Keratinocyte (primary cell): ENCODE measurements at regions not wholly inside any gene's neighbourhood (a gene's known extent, or its start where the extent isn't known, plus 50 kb on each side); places are given as distances from the start of the nearest gene placed in this dataset.
A peak's percentile ranks its signal among the peaks of the same experiment; 100 is the strongest.

Experiments used
- DNase-seq: peaks from one replicate; pipeline ENCODE4 v3.0.0-alpha.2; 2011; ENCODE audit warnings: low read depth, missing footprints, low spot score
- FAIRE-seq: peaks from 2 replicates; lab custom pipeline; 2011; peaks lifted over from hg19 to GRCh38; lab: Jason Lieb, UNC
- H2AFZ ChIP-seq: 2 replicates; pipeline ENCODE4 v1.6.0; 2012; ENCODE audit warnings: low read length, control low read depth, inconsistent platforms; ENCODE audit not compliant: control insufficient read depth
- H3K27ac ChIP-seq: 2 replicates; pipeline ENCODE4 v1.5.1; 2011; ENCODE audit warnings: low read length; ENCODE audit not compliant: control insufficient read depth, insufficient read depth
- H3K27me3 ChIP-seq: 3 replicates; pipeline ENCODE4 v1.6.0; 2011; ENCODE audit warnings: low read length; ENCODE audit not compliant: control insufficient read depth, insufficient read depth; ENCODE audit errors: extremely low read depth
- H3K36me3 ChIP-seq, 2 experiments: 2 replicates in 1 of 2; 3 replicates in 1 of 2; pipeline ENCODE4 v1.5.1; 2011; ENCODE audit warnings: low read length in 2 of 2, mild to moderate bottlenecking in 1 of 2; ENCODE audit not compliant: control insufficient read depth in 2 of 2, insufficient read depth in 2 of 2; ENCODE audit errors: extremely low read depth in 1 of 2
- H3K4me1 ChIP-seq: 3 replicates; pipeline ENCODE4 v1.5.1; 2011; ENCODE audit warnings: low read length; ENCODE audit not compliant: control insufficient read depth, insufficient read depth; ENCODE audit errors: extremely low read depth
- H3K4me2 ChIP-seq: 3 replicates; pipeline ENCODE4 v1.6.0; 2011; ENCODE audit warnings: low read depth, low read length; ENCODE audit not compliant: control insufficient read depth, insufficient read depth; ENCODE audit errors: extremely low read depth
- H3K4me3 ChIP-seq, 3 experiments: fragments of 200-600 bp in 1 of 3; sonication (generic) in 1 of 3; 2 replicates in 2 of 3; 3 replicates in 1 of 3; pipeline ENCODE4 v1.5.1; 2011 to 2016; ENCODE audit warnings: low read length in 3 of 3, mild to moderate bottlenecking in 3 of 3, control low read depth in 2 of 3, inconsistent platforms in 1 of 3, low read depth in 1 of 3, mixed read lengths in 1 of 3, mixed run types in 1 of 3, moderate library complexity in 1 of 3; ENCODE audit not compliant: control insufficient read depth in 2 of 3, insufficient read depth in 2 of 3; ENCODE audit errors: extremely low read depth in 1 of 3
- H3K79me2 ChIP-seq: 2 replicates; pipeline ENCODE4 v1.6.0; 2012; ENCODE audit warnings: low read length; ENCODE audit not compliant: control insufficient read depth, insufficient read depth
- H3K9ac ChIP-seq: 3 replicates; pipeline ENCODE4 v1.6.0; 2011; ENCODE audit warnings: low read length; ENCODE audit not compliant: control insufficient read depth, insufficient read depth; ENCODE audit errors: extremely low read depth
- H3K9me1 ChIP-seq: 3 replicates; pipeline ENCODE4 v1.6.0; 2011; ENCODE audit warnings: low read length; ENCODE audit not compliant: control insufficient read depth, insufficient read depth; ENCODE audit errors: extremely low read depth
- H3K9me3 ChIP-seq: 2 replicates; pipeline ENCODE4 v1.5.1; 2012; ENCODE audit warnings: low read depth, low read length; ENCODE audit not compliant: control insufficient read depth
- H4K20me1 ChIP-seq: 3 replicates; pipeline ENCODE4 v1.6.0; 2011; ENCODE audit warnings: low read length; ENCODE audit not compliant: control insufficient read depth, insufficient read depth; ENCODE audit errors: extremely low read depth
- EZH2 ChIP-seq: IDR thresholded peaks from one replicate; pipeline ENCODE4 v1.6.1; 2012; ENCODE audit warnings: inconsistent platforms, mild to moderate bottlenecking, low read length, moderate library complexity
- dilution Hi-C: fragments of 300-500 bp; cut with MboI; formaldehyde crosslinking; loops from one replicate; pipeline ENCODE4 v1.7.0; 2020; ENCODE audit warnings: low sequenced_read_pairs; ENCODE audit not compliant: extremely low pct_ligation_motif_present
- TF ChIP-seq, protein P1 (sequence below), 3 experiments: IDR thresholded peaks in 1 of 3; conservative IDR thresholded peaks in 1 of 3; optimal IDR thresholded peaks in 1 of 3; 2 replicates in 2 of 3; 3 replicates in 1 of 3; pipeline versions ENCODE3 to v1.5.1; 2011; ENCODE audit warnings: low read length in 3 of 3, mild to moderate bottlenecking in 3 of 3, moderate library complexity in 2 of 3, control low read depth in 1 of 3, inconsistent platforms in 1 of 3; ENCODE audit not compliant: insufficient read depth in 2 of 3; ENCODE audit errors: extremely low read depth in 1 of 3

DNA sequence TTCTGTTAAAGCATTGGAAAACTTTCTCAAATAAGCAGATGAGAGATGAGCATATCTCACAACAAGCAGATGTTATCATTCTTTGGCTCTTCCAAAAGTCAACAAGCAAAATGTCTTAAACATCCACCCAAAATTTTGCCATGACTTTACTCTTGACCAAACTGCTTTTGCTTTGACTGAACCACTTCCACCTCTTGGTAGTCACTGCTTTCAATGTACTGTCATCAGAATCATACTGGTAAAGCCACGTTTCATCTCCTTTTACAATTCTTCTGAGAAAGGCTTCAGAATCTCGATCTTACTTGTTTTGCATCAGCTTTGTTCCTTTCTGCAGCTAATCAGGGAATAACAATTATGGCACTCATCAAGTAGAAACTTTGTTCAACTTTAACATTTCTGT is 498.5 kb upstream of the GJE1 start:
- Histone ChIP-seq H3K4me3 (no peak overlapping the region), H3K27ac (no peak overlapping the region), H3K79me2 (no peaks in the 10 kb centered on the region), H3K9me3 (no peaks in the 10 kb centered on the region), H3K9me1 (no peaks in the 10 kb centered on the region), H3K4me1 (no peaks in the 10 kb centered on the region), H3K36me3 (no peaks in the 10 kb centered on the region), H2AFZ (no peak overlapping the region), H3K27me3 (no peaks in the 10 kb centered on the region), H4K20me1 (no peaks in the 10 kb centered on the region), H3K4me2 (no peak overlapping the region), H3K9ac (no peak overlapping the region)
- no peak for DNase-seq
- peak; percentile 61 for FAIRE-seq
- TF ChIP-seq, protein P1, sequence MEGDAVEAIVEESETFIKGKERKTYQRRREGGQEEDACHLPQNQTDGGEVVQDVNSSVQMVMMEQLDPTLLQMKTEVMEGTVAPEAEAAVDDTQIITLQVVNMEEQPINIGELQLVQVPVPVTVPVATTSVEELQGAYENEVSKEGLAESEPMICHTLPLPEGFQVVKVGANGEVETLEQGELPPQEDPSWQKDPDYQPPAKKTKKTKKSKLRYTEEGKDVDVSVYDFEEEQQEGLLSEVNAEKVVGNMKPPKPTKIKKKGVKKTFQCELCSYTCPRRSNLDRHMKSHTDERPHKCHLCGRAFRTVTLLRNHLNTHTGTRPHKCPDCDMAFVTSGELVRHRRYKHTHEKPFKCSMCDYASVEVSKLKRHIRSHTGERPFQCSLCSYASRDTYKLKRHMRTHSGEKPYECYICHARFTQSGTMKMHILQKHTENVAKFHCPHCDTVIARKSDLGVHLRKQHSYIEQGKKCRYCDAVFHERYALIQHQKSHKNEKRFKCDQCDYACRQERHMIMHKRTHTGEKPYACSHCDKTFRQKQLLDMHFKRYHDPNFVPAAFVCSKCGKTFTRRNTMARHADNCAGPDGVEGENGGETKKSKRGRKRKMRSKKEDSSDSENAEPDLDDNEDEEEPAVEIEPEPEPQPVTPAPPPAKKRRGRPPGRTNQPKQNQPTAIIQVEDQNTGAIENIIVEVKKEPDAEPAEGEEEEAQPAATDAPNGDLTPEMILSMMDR (optimal IDR thresholded peaks at IDR 0.05 in 1 of 3, IDR thresholded peaks at IDR 0.05 in 1 of 3, conservative IDR thresholded peaks at IDR 0.05 in 1 of 3; ENCODE audit: extremely low read depth in 1 of 3, insufficient read depth in 2 of 3, low read length in 3 of 3) = no peak
- TF ChIP-seq EZH2 = no peak
- dilution Hi-C loops = no loop called here

DNA sequence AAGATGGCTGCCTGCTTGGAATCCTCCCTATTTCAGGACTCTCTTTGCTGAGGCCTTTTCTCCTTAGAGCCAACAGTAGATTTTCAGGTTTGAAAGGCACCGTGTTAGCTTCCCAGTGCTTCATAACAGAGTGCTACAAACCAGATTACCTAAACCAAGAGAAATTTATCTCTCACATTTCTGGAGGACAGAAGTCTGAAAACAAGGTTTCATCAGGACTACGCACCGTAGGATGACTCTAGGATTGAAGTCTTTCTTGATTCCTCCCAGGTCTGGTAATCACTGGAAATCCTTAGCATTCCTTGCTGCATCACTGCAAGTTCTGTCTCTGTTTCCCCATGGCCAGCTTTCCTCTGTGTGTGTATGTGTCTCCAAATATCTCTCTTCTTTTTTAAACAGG is 508.4 kb upstream of the GJE1 start:
- H3K4me3 ChIP-seq = no peak overlapping the region
- no peak overlapping the region for H3K4me2 ChIP-seq
- H3K9me3 ChIP-seq = no peaks in the 10 kb centered on the region
- H3K9me1 ChIP-seq = no peaks in the 10 kb centered on the region
- no peaks in the 10 kb centered on the region for H4K20me1 ChIP-seq
- dilution Hi-C loops = no loop called here
- no peaks in the 10 kb centered on the region for H3K4me1 ChIP-seq
- H3K27ac ChIP-seq = no peak overlapping the region
- no peak overlapping the region for H2AFZ ChIP-seq
- no peaks in the 10 kb centered on the region for H3K36me3 ChIP-seq
- H3K27me3 ChIP-seq = no peaks in the 10 kb centered on the region
- no peak for TF ChIP-seq EZH2
- TF ChIP-seq, protein P1 (optimal IDR thresholded peaks at IDR 0.05 in 1 of 3, IDR thresholded peaks at IDR 0.05 in 1 of 3, conservative IDR thresholded peaks at IDR 0.05 in 1 of 3; ENCODE audit: extremely low read depth in 1 of 3, insufficient read depth in 2 of 3, low read length in 3 of 3) = no peak
- DNase-seq (no peak), FAIRE-seq (no peak)
- no peaks in the 10 kb centered on the region for H3K79me2 ChIP-seq
- no peak overlapping the region for H3K9ac ChIP-seq
